22Rv1 (cell line): ENCODE measurements at regions not wholly inside any gene's neighbourhood (a gene's known extent, or its start where the extent isn't known, plus 50 kb on each side); places are given as distances from the start of the nearest gene placed in this dataset.

Experiments used
- ZFX ChIP-seq: fragments of 450-650 bp; IDR thresholded peaks from 2 replicates; pipeline ENCODE4 v1.6.1; 2017; ENCODE audit warnings: antibody characterized with exemption, borderline replicate concordance
- TF ChIP-seq, protein P1 (sequence below): fragments of 450-650 bp; IDR thresholded peaks from 2 replicates; pipeline ENCODE4 v1.5.1; 2017; ENCODE audit warnings: mild to moderate bottlenecking

DNA sequence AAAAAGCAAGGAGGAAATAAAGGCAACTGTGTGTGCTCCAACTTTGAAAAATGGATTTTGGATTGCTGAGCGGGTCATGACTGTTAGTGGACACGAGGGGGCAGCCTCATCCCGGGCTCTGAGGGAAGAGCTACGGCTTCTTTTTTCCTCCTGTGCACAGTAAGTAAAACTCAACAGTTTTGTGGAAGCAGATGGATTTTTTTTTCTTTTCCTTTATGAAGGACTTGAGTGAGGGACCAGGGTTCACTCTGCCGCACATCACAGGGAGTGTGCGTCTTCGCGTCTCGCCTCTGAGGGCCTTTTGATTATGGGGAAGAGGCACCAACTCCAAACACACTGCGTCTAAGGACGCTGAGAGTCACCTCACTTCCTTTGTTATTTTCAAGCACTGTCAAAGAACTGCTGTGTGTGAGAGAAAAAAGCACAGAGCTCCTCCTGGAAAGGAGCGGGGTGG lies 80.3 kb upstream of the GOT2 start:
- TF ChIP-seq, protein P1, sequence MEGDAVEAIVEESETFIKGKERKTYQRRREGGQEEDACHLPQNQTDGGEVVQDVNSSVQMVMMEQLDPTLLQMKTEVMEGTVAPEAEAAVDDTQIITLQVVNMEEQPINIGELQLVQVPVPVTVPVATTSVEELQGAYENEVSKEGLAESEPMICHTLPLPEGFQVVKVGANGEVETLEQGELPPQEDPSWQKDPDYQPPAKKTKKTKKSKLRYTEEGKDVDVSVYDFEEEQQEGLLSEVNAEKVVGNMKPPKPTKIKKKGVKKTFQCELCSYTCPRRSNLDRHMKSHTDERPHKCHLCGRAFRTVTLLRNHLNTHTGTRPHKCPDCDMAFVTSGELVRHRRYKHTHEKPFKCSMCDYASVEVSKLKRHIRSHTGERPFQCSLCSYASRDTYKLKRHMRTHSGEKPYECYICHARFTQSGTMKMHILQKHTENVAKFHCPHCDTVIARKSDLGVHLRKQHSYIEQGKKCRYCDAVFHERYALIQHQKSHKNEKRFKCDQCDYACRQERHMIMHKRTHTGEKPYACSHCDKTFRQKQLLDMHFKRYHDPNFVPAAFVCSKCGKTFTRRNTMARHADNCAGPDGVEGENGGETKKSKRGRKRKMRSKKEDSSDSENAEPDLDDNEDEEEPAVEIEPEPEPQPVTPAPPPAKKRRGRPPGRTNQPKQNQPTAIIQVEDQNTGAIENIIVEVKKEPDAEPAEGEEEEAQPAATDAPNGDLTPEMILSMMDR = peak; percentile 95
- no peak for TF ChIP-seq ZFX
